ENCODE measurements at regions not wholly inside any gene's neighbourhood (a gene's known extent, or its start where the extent isn't known, plus 50 kb on each side); places are given as distances from the start of the nearest gene placed in this dataset.

- no peak for DNase-seq (ENCODE audit: insufficient read length, low spot score)
- TF ChIP-seq POLR2A (IDR thresholded peaks at IDR 0.05; ENCODE audit: low read depth, low read length): no peak
- FAIRE-seq: no peak
Observed at GRCh38 chr7:124338861-124339260, 306.0 kb upstream of the TMEM229A start.

GRCh38 chr7:124330731-124331407 is 298.0 kb upstream of the TMEM229A start:
- DNase-seq (ENCODE audit: insufficient read length, low spot score): no peak
- FAIRE-seq: no peak
- no peak for TF ChIP-seq POLR2A (IDR thresholded peaks at IDR 0.05; ENCODE audit: low read depth, low read length)

- FAIRE-seq: no peak
- no peak for TF ChIP-seq POLR2A (IDR thresholded peaks at IDR 0.05; ENCODE audit: low read depth, low read length)
- DNase-seq (ENCODE audit: insufficient read length, low spot score): no peak
Observed at GRCh38 chr7:124328774-124329173, 295.9 kb upstream of the TMEM229A start.

GRCh38 chr7:124324262-124324661 is 291.4 kb upstream of the TMEM229A start:
- no peak for FAIRE-seq
- no peak for DNase-seq (ENCODE audit: insufficient read length, low spot score)
- TF ChIP-seq POLR2A (IDR thresholded peaks at IDR 0.05; ENCODE audit: low read depth, low read length): no peak

GRCh38 chr7:124323597-124323996 is 290.7 kb upstream of the TMEM229A start:
- no peak for TF ChIP-seq POLR2A (IDR thresholded peaks at IDR 0.05; ENCODE audit: low read depth, low read length)
- DNase-seq (ENCODE audit: insufficient read length, low spot score) (no peak), FAIRE-seq (no peak)

- no peak for DNase-seq (ENCODE audit: insufficient read length, low spot score)
- FAIRE-seq: no peak
- no peak for TF ChIP-seq POLR2A (IDR thresholded peaks at IDR 0.05; ENCODE audit: low read depth, low read length)
Observed at GRCh38 chr7:124322561-124322960, 289.7 kb upstream of the TMEM229A start.

GRCh38 chr7:124318721-124319450 is 286.0 kb upstream of the TMEM229A start:
- no peak for FAIRE-seq
- DNase-seq (ENCODE audit: insufficient read length, low spot score): no peak
- TF ChIP-seq POLR2A (IDR thresholded peaks at IDR 0.05; ENCODE audit: low read depth, low read length): no peak

- FAIRE-seq (no peak), DNase-seq (ENCODE audit: insufficient read length, low spot score) (no peak)
- no peak for TF ChIP-seq POLR2A (IDR thresholded peaks at IDR 0.05; ENCODE audit: low read depth, low read length)
Observed at GRCh38 chr7:124310934-124311390, 278.1 kb upstream of the TMEM229A start.

- FAIRE-seq: no peak
- no peak for DNase-seq (ENCODE audit: insufficient read length, low spot score)
- no peak for TF ChIP-seq POLR2A (IDR thresholded peaks at IDR 0.05; ENCODE audit: low read depth, low read length)
Observed at GRCh38 chr7:124308384-124308783, 275.5 kb upstream of the TMEM229A start.

GRCh38 chr7:124295289-124295688 is 262.4 kb upstream of the TMEM229A start:
- no peak for TF ChIP-seq POLR2A (IDR thresholded peaks at IDR 0.05; ENCODE audit: low read depth, low read length)
- FAIRE-seq: no peak
- no peak for DNase-seq (ENCODE audit: insufficient read length, low spot score)

GRCh38 chr7:124284937-124285336 is 252.1 kb upstream of the TMEM229A start:
- no peak for TF ChIP-seq POLR2A (IDR thresholded peaks at IDR 0.05; ENCODE audit: low read depth, low read length)
- DNase-seq (ENCODE audit: insufficient read length, low spot score) (no peak), FAIRE-seq (no peak)

- DNase-seq (ENCODE audit: insufficient read length, low spot score): peak; percentile 6
- FAIRE-seq: no peak
- no peak for TF ChIP-seq POLR2A (IDR thresholded peaks at IDR 0.05; ENCODE audit: low read depth, low read length)
Observed at GRCh38 chr7:124276005-124276622, 243.2 kb upstream of the TMEM229A start.

GRCh38 chr7:124275411-124275810 is 242.5 kb upstream of the TMEM229A start:
- DNase-seq (ENCODE audit: insufficient read length, low spot score) (no peak), FAIRE-seq (no peak)
- no peak for TF ChIP-seq POLR2A (IDR thresholded peaks at IDR 0.05; ENCODE audit: low read depth, low read length)

GRCh38 chr7:124269774-124270173 is 236.9 kb upstream of the TMEM229A start:
- FAIRE-seq: no peak
- DNase-seq (ENCODE audit: insufficient read length, low spot score): no peak
- TF ChIP-seq POLR2A (IDR thresholded peaks at IDR 0.05; ENCODE audit: low read depth, low read length): no peak

All from H54 (cell line).